ENCODE measurements at regions not wholly inside any gene's neighbourhood (a gene's known extent, or its start where the extent isn't known, plus 50 kb on each side); places are given as distances from the start of the nearest gene placed in this dataset.

DNA sequence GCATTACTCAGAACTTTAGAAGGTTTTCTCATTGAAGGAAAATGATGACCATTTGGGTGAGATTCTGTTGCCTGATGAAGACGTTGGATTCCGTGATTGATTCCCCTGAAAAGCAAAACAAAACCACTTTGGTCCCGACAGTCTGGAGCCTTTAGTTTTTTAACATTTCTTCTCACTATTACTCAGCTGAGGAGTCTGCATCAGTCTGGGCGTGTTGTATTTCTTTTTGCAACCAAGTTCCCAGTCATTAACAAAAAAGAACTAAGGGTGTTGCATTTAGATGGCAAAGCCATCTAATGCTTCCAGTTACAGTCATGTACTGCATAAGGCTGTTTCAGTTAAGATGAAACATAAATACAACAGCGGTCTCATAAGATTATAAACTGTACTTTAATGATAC is 343.1 kb upstream of the CDH2 start:
- DNase-seq, result no peak
- no peak for TF ChIP-seq POLR2A (IDR thresholded peaks at IDR 0.05; ENCODE audit: low read length)
- TF ChIP-seq GATA1 (IDR thresholded peaks at IDR 0.05; ENCODE audit: low read depth, low read length), result no peak

- TF ChIP-seq GATA1 (IDR thresholded peaks at IDR 0.05; ENCODE audit: low read depth, low read length) (no peak), POLR2A (IDR thresholded peaks at IDR 0.05; ENCODE audit: low read length) (no peak)
- DNase-seq, result no peak
Observed at GRCh38 chr18:28514699-28515098, 337.8 kb upstream of the CDH2 start.

DNA sequence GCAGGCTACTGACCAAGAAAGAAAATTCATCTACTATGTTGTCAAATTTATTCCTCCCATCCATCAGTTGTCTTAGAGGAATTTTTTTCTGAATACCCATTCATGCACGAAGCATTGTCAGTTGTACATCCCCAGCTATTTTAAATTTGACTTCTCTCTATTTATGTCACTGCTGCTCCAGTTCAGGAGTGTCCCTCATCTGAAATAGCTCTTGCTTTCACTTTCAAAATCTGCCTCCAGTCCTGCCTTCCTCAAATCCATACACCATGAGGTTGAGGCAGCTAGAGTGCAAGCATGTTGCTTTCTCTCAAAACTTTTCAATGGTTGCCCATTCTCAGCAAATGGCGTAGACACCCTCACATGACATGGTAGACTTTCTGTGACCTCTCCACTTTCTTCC is 335.4 kb upstream of the CDH2 start:
- TF ChIP-seq GATA1 (IDR thresholded peaks at IDR 0.05; ENCODE audit: low read depth, low read length), result no peak
- no peak for TF ChIP-seq POLR2A (IDR thresholded peaks at IDR 0.05; ENCODE audit: low read length)
- DNase-seq, result no peak

- TF ChIP-seq POLR2A (IDR thresholded peaks at IDR 0.05; ENCODE audit: low read length) (no peak), GATA1 (IDR thresholded peaks at IDR 0.05; ENCODE audit: low read depth, low read length) (no peak)
- DNase-seq, result no peak
Observed at GRCh38 chr18:28511413-28511821, 334.5 kb upstream of the CDH2 start.

GRCh38 chr18:28510210-28510609 is 333.3 kb upstream of the CDH2 start:
- TF ChIP-seq POLR2A (IDR thresholded peaks at IDR 0.05; ENCODE audit: low read length) (no peak), GATA1 (IDR thresholded peaks at IDR 0.05; ENCODE audit: low read depth, low read length) (no peak)
- no peak for DNase-seq

DNA sequence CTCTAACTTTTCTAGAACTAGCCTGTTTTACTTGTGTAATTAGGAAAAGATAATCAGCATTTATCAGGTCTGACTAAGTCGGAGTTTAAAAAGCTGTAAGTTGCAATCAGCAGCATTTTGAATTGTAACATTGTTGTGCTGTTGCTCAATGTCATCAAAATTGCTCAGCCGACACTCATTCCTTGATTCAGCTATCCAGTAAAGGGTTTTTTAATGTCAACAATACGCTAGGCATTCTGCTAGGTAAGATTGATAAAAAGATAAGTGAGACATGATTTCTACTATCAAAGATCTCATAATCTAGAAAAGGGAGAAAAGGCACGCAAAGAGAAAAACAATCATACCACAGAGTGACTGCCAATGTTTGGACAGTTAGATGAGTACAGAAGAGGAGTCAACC is 327.1 kb upstream of the CDH2 start:
- DNase-seq, result no peak
- TF ChIP-seq GATA1 (IDR thresholded peaks at IDR 0.05; ENCODE audit: low read depth, low read length), result no peak
- no peak for TF ChIP-seq POLR2A (IDR thresholded peaks at IDR 0.05; ENCODE audit: low read length)

DNA sequence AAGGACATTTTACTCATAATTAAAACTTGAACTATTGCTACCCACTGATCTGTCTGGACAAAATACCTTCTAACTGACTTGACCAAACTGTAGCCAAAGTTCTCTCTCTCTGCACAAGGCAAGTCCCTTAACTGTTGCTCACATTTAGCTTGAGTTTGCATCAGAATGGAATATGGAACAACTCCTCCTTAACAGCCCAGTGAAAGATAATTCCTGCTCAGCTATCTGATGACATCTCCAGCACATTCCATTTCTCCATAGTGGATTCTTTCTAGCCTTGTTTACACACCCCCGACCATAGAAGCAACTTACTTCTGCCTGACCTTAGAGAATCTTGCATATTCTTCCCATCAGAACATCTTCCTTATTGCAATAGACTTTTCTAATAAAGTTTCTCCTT is 317.2 kb upstream of the CDH2 start:
- TF ChIP-seq POLR2A (IDR thresholded peaks at IDR 0.05; ENCODE audit: low read length), result no peak
- DNase-seq, result no peak

GRCh38 chr18:28485918-28486317 is 309.0 kb upstream of the CDH2 start:
- DNase-seq, result no peak
- no peak for TF ChIP-seq GATA1 (IDR thresholded peaks at IDR 0.05; ENCODE audit: low read depth, low read length)
- no peak for TF ChIP-seq POLR2A (IDR thresholded peaks at IDR 0.05; ENCODE audit: low read length)

GRCh38 chr18:28485210-28485801 is 308.4 kb upstream of the CDH2 start:
- no peak for DNase-seq
- TF ChIP-seq POLR2A (IDR thresholded peaks at IDR 0.05; ENCODE audit: low read length) (no peak), GATA1 (IDR thresholded peaks at IDR 0.05; ENCODE audit: low read depth, low read length) (no peak)

DNA sequence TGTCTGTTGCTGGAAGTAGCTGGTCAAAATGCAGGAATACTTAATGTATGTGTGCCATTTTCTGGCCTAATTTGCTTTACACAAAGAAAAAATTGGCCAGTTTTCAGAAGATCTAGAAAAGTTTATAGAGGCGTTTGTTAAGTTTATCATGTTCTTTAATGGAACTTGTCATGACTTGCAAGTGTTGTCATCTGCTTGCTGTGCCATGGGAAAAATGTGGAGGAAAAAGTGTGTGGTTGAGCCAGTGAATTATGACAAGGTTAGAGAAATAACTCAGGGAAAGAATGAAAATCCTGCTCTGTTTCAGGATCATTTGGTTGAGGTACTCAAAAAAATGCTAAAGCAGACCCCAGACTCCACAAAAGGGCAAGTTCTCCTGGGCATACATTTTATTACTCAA is 301.6 kb upstream of the CDH2 start:
- DNase-seq, result no peak
- no peak for TF ChIP-seq GATA1 (IDR thresholded peaks at IDR 0.05; ENCODE audit: low read depth, low read length)
- no peak for TF ChIP-seq POLR2A (IDR thresholded peaks at IDR 0.05; ENCODE audit: low read length)

- DNase-seq, result no peak
- no peak for TF ChIP-seq GATA1 (IDR thresholded peaks at IDR 0.05; ENCODE audit: low read depth, low read length)
- TF ChIP-seq POLR2A (IDR thresholded peaks at IDR 0.05; ENCODE audit: low read length), result no peak
Observed at GRCh38 chr18:28476302-28476701, 299.4 kb upstream of the CDH2 start.

GRCh38 chr18:28469946-28470345 is 293.0 kb upstream of the CDH2 start:
- TF ChIP-seq GATA1 (IDR thresholded peaks at IDR 0.05; ENCODE audit: low read depth, low read length), result no peak
- TF ChIP-seq POLR2A (IDR thresholded peaks at IDR 0.05; ENCODE audit: low read length), result no peak

GRCh38 chr18:28468901-28469300 is 292.0 kb upstream of the CDH2 start:
- no peak for TF ChIP-seq POLR2A (IDR thresholded peaks at IDR 0.05; ENCODE audit: low read length)
- no peak for TF ChIP-seq GATA1 (IDR thresholded peaks at IDR 0.05; ENCODE audit: low read depth, low read length)

More at GRCh38 chr18:28469946-28470345, 293.0 kb upstream of the CDH2 start:
- DNase-seq, result no peak

DNA sequence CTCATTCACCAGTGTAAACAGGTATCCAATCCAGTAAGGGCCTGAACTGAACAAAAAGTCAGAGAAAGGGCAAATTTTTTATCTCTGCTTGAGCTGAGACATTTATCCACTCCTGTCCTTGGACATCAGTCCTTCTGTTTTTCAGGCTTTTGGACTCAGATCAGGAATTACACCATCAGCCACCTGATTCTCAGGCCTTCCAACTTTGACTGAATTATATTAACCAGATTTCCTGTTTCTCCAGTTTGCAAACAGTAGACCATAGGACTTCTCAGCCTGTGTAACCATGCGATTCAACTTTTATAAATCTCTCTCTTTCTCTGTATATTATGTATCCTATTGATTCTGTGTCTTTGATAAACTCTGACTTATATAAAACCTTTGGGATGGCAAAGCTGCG is 289.3 kb upstream of the CDH2 start:
- DNase-seq, result no peak
- TF ChIP-seq POLR2A (IDR thresholded peaks at IDR 0.05; ENCODE audit: low read length) (no peak), GATA1 (IDR thresholded peaks at IDR 0.05; ENCODE audit: low read depth, low read length) (no peak)

More at GRCh38 chr18:28468901-28469300, 292.0 kb upstream of the CDH2 start:
- no peak for DNase-seq

GRCh38 chr18:28459587-28459986 is 282.7 kb upstream of the CDH2 start:
- no peak for TF ChIP-seq POLR2A (IDR thresholded peaks at IDR 0.05; ENCODE audit: low read length)
- no peak for TF ChIP-seq GATA1 (IDR thresholded peaks at IDR 0.05; ENCODE audit: low read depth, low read length)
- DNase-seq, result no peak

- TF ChIP-seq POLR2A (IDR thresholded peaks at IDR 0.05; ENCODE audit: low read length) (no peak), GATA1 (IDR thresholded peaks at IDR 0.05; ENCODE audit: low read depth, low read length) (no peak)
- DNase-seq, result no peak
Observed at GRCh38 chr18:28458751-28459150, 281.8 kb upstream of the CDH2 start.

Measured in erythroblast (primary cell).